AG04450 (cell line): ENCODE measurements at regions not wholly inside any gene's neighbourhood (a gene's known extent, or its start where the extent isn't known, plus 50 kb on each side); places are given as distances from the start of the nearest gene placed in this dataset.

Experiments used
- CTCF ChIA-PET: fragments of 300-600, 350-600 bp; formaldehyde crosslinking; extraction: SDS; loops from one replicate; lab custom pipeline; 2022; ENCODE audit warnings: antibody characterized with exemption, inconsistent platforms; lab: Charles Lee
- POLR2A ChIA-PET: fragments of 350-600 bp; formaldehyde crosslinking; extraction: SDS; loops from one replicate; lab custom pipeline; 2021; ENCODE audit warnings: antibody characterized with exemption, inconsistent platforms; lab: Yijun Ruan, JAX
- DNase-seq: peaks from one replicate; pipeline ENCODE4 v3.0.0-alpha.2; 2011; ENCODE audit warnings: low read depth, low spot score
- H3K27ac ChIP-seq: one replicate; pipeline ENCODE4 v1.5.1; 2012; ENCODE audit warnings: low read depth, low read length, control low read depth
- H3K27me3 ChIP-seq: one replicate; pipeline ENCODE4 v1.6.0; 2012; ENCODE audit warnings: low read length; ENCODE audit not compliant: control insufficient read depth, insufficient read depth
- H3K4me3 ChIP-seq: 2 replicates; pipeline ENCODE4 v1.5.1; 2011; ENCODE audit warnings: mild to moderate bottlenecking, low read depth, low read length, control low read depth
- H3K9me3 ChIP-seq: 2 replicates; pipeline ENCODE4 v1.5.1; 2012; ENCODE audit warnings: low read length; ENCODE audit not compliant: control insufficient read depth, insufficient read depth
- CTCF ChIP-seq: IDR thresholded peaks from 2 replicates; pipeline ENCODE4 v1.5.1; 2011; ENCODE audit warnings: low read depth, low read length, control low read depth, inconsistent platforms

- POLR2A ChIA-PET: no interaction called here
- H3K27me3 ChIP-seq: peaks cover 6% of the 10 kb centered on the region
- H3K27ac ChIP-seq: no peak overlapping the region
- DNase-seq: no peak
- no peak for TF ChIP-seq CTCF
- CTCF ChIA-PET: no interaction called here
- H3K9me3 ChIP-seq: no peaks in the 10 kb centered on the region; the same call in 1 of the 2 replicates
- no peak overlapping the region for H3K4me3 ChIP-seq
Measured at GRCh38 chr16:86896976-86897375, 318.6 kb downstream of the FOXL1 start.

GRCh38 chr16:86897486-86897885 lies 319.1 kb downstream of the FOXL1 start:
- Histone ChIP-seq H3K27ac (no peak overlapping the region), H3K9me3 (no peaks in the 10 kb centered on the region; the same call in 1 of the 2 replicates), H3K27me3 (peaks cover 6% of the 10 kb centered on the region), H3K4me3 (no peak overlapping the region)
- DNase-seq: no peak
- ChIA-PET CTCF (no interaction called here), POLR2A (no interaction called here)
- TF ChIP-seq CTCF: no peak

- H3K4me3 ChIP-seq: no peak overlapping the region
- H3K27ac ChIP-seq: no peak overlapping the region
- TF ChIP-seq CTCF: no peak
- no peaks in the 10 kb centered on the region; the same call in 1 of the 2 replicates for H3K9me3 ChIP-seq
- DNase-seq: no peak
- peaks cover 4% of the 10 kb centered on the region for H3K27me3 ChIP-seq
- ChIA-PET CTCF (no interaction called here), POLR2A (interaction anchor here (0.5 kb wide), 1 partner anchor 783 kb away, joined by 4 read pairs; no protein-coding TSS in a partner anchor)
Measured at GRCh38 chr16:86898386-86898785, 320.0 kb downstream of the FOXL1 start.

GRCh38 chr16:86899151-86899550 lies 320.8 kb downstream of the FOXL1 start:
- Histone ChIP-seq H3K27ac (no peak overlapping the region), H3K4me3 (no peak overlapping the region), H3K9me3 (no peaks in the 10 kb centered on the region; the same call in 1 of the 2 replicates), H3K27me3 (peaks cover 4% of the 10 kb centered on the region)
- no peak for TF ChIP-seq CTCF
- POLR2A ChIA-PET: no interaction called here
- DNase-seq: no peak
- CTCF ChIA-PET: no interaction called here

- CTCF ChIA-PET: no interaction called here
- Histone ChIP-seq H3K4me3 (no peak overlapping the region), H3K27ac (no peak overlapping the region), H3K9me3 (no peaks in the 10 kb centered on the region; the same call in 1 of the 2 replicates), H3K27me3 (peaks cover 3% of the 10 kb centered on the region)
- DNase-seq: no peak
- POLR2A ChIA-PET: no interaction called here
- TF ChIP-seq CTCF: no peak
Measured at GRCh38 chr16:86899757-86900156, 321.4 kb downstream of the FOXL1 start.
